ENCODE measurements at regions not wholly inside any gene's neighbourhood (a gene's known extent, or its start where the extent isn't known, plus 50 kb on each side); places are given as distances from the start of the nearest gene placed in this dataset.

- TF ChIP-seq CTCF (conservative IDR thresholded peaks at IDR 0.05): no peak
- TF ChIP-seq EZH2 (IDR thresholded peaks at IDR 0.05; ENCODE audit: low read depth): no peak
These were observed 56.5 kb upstream of the MAP3K7 start for GRCh38 chr6:90643381-90643780.
